HG03432 (cell line): ENCODE measurements at regions not wholly inside any gene's neighbourhood (a gene's known extent, or its start where the extent isn't known, plus 50 kb on each side); places are given as distances from the start of the nearest gene placed in this dataset.

ENCODE experiments used
- ATAC-seq: cut with Tn5 transposase; IDR thresholded peaks from one replicate; pipeline ENCODE4 v1.9.1; 2021; ENCODE audit warnings: mild to moderate bottlenecking, moderate library complexity; ENCODE audit not compliant: unreplicated experiment

- ATAC-seq: no peak
Observed at GRCh38 chr12:93318720-93319522, 58.8 kb upstream of the NUDT4 start.

GRCh38 chr12:93319523-93320050 lies 58.1 kb upstream of the NUDT4 start:
- ATAC-seq: no peak

- no peak for ATAC-seq
Observed at GRCh38 chr12:93322784-93323183, 54.9 kb upstream of the NUDT4 start.

GRCh38 chr12:93323625-93324329 lies 53.9 kb upstream of the NUDT4 start:
- no peak for ATAC-seq

- no peak for ATAC-seq
Observed at GRCh38 chr12:93325855-93326254, 51.9 kb upstream of the NUDT4 start.
